A549 (cell line): ENCODE measurements at regions not wholly inside any gene's neighbourhood (a gene's known extent, or its start where the extent isn't known, plus 50 kb on each side); places are given as distances from the start of the nearest gene placed in this dataset.

Experiments used
- CBX8 ChIP-seq: fragments of 200-600 bp; sonication (generic); IDR thresholded peaks from 2 replicates; pipeline ENCODE4 v1.6.1; 2016
- EP300 ChIP-seq, 2 experiments: fragments of >200 bp; sonication (Bioruptor Twin); formaldehyde crosslinking; IDR thresholded peaks; 2 replicates in 1 of 2; 3 replicates in 1 of 2; pipeline ENCODE4 v1.6.1; 2016 to 2017
- MAFK ChIP-seq: fragments of 450-650 bp; IDR thresholded peaks from 2 replicates; pipeline ENCODE4 v1.6.1; 2014; ENCODE audit not compliant: partially characterized antibody
- MYC ChIP-seq: IDR thresholded peaks from 2 replicates; pipeline ENCODE4 v1.6.1; 2012; ENCODE audit warnings: mild to moderate bottlenecking, inconsistent platforms, low read length, improper control_type of control experiment, borderline replicate concordance
- POLR2A ChIP-seq: IDR thresholded peaks from 2 replicates; pipeline ENCODE4 v1.6.1; 2012; ENCODE audit warnings: mild to moderate bottlenecking, low read length
- RNF2 ChIP-seq: fragments of 200-600 bp; sonication (generic); IDR thresholded peaks from 2 replicates; pipeline ENCODE4 v1.6.1; 2016; ENCODE audit warnings: low read depth, mild to moderate bottlenecking, antibody characterized with exemption, moderate library complexity, borderline replicate concordance

DNA sequence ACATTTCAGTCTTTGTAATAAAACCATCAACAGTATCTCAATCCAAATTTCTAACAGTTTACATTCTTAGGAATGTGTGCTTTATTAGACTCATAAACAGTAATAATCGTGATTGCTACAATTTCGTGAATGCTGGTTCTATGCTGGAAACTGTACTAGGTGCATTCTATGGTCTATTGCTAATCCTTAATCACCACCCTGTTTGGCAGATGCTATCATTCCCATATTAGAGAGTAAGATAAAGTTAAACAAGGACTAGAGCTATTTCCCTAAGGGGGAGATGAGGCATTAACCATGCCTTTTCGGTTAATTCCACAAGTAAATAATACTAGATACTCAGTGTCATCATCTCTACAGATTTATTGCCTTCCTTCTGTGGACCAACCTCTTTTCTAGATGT, 244.0 kb downstream of the PAX3 start:
- TF ChIP-seq RNF2 (no peak), EP300 (IDR thresholded peaks at IDR 0.05) (no peak), MYC (no peak), CBX8 (no peak), POLR2A (no peak), MAFK (no peak)
